ENCODE measurements at regions not wholly inside any gene's neighbourhood (a gene's known extent, or its start where the extent isn't known, plus 50 kb on each side); places are given as distances from the start of the nearest gene placed in this dataset.

- DNase-seq = no peak
These were observed 83.6 kb downstream of the HPGD start for GRCh38 chr4:174438711-174439110.

GRCh38 chr4:174437749-174438148, 84.5 kb downstream of the HPGD start:
- no peak for DNase-seq

- peak; percentile 48 for DNase-seq
These were observed 85.0 kb downstream of the HPGD start for GRCh38 chr4:174437324-174437723.

GRCh38 chr4:174436377-174436776, 85.9 kb downstream of the HPGD start:
- DNase-seq = no peak

- DNase-seq = no peak
These were observed 86.3 kb downstream of the HPGD start for GRCh38 chr4:174435974-174436373.

GRCh38 chr4:174434455-174434854, 87.8 kb downstream of the HPGD start:
- no peak for DNase-seq

GRCh38 chr4:174430576-174430975, 91.7 kb downstream of the HPGD start:
- no peak for DNase-seq

- DNase-seq = no peak
These were observed 92.4 kb downstream of the HPGD start for GRCh38 chr4:174429701-174430410.

- no peak for DNase-seq
These were observed 94.6 kb downstream of the HPGD start for GRCh38 chr4:174427571-174428140.

GRCh38 chr4:174425669-174426068, 96.6 kb downstream of the HPGD start:
- DNase-seq = no peak

GRCh38 chr4:174423257-174423944, 98.9 kb downstream of the HPGD start:
- peak; percentile 60 for DNase-seq

GRCh38 chr4:174422893-174423256, 99.4 kb downstream of the HPGD start:
- no peak for DNase-seq

GRCh38 chr4:174420316-174420715, 102.0 kb downstream of the HPGD start:
- no peak for DNase-seq

GRCh38 chr4:174418640-174419212, 103.6 kb downstream of the HPGD start:
- no peak for DNase-seq

GRCh38 chr4:174408841-174409552, 113.3 kb downstream of the HPGD start:
- no peak for DNase-seq

GRCh38 chr4:174406383-174406782, 115.9 kb downstream of the HPGD start:
- DNase-seq = peak; percentile 22

- DNase-seq = no peak
These were observed 116.4 kb downstream of the HPGD start for GRCh38 chr4:174405923-174406322.

- no peak for DNase-seq
These were observed 117.6 kb downstream of the HPGD start for GRCh38 chr4:174404677-174405076.

- no peak for DNase-seq
These were observed 119.1 kb downstream of the HPGD start for GRCh38 chr4:174403177-174403543.

GRCh38 chr4:174402470-174403176, 118.9 kb downstream of the CEP44 start:
- DNase-seq = no peak

GRCh38 chr4:174401471-174402130, 117.9 kb downstream of the CEP44 start:
- no peak for DNase-seq

Measured in tongue (tissue), 1 donor.